ENCODE measurements at regions not wholly inside any gene's neighbourhood (a gene's known extent, or its start where the extent isn't known, plus 50 kb on each side); places are given as distances from the start of the nearest gene placed in this dataset.
"Not testable (repeated sequence)": the region's sequence is repeated elsewhere in the genome, so short reads cannot be mapped to it uniquely, and the experiment has no call there.

DNA sequence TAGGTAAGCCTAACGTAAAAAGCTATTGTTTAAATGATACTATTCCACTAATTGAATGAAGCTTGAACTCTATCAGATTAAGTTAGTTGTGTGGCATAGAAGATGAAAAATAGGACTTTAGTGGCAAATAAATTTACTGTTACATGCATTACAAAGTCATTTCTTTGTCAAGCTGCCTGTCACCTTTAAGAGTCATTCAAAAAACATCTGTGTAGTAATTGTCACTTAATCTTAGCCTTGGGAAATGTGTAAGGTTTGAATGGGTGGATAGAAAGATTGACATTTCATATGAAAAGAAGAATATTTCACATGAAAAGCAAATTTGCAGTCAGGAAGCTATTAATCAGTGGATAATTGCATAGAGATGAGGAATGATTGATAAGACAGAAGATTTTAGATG, 473.5 kb downstream of the DNAH5 start:
- no peak for DNase-seq

- no peak for DNase-seq
These were observed 474.2 kb downstream of the DNAH5 start for GRCh38 chr5:13470263-13470662.

GRCh38 chr5:13464532-13465193, 479.8 kb downstream of the DNAH5 start:
- DNase-seq, result no peak

DNA sequence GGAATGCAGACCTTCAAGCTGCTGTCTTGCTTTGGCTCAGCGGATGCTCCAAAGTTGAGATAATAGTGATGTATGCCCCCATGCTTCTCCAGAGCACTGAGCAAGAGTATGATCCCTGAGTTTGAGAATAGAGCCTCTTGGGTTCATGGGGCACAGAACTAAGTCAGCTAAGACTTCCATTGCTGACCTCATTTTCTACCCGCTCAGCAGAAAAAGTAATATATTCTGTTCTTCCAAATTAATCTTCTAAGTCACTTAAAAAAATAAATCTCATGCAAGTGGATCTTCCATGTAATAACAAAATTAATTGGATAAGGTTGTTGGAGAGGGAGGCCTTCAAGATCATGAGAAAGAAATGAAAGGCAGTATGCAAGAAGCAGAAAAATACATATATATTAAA, 483.9 kb downstream of the DNAH5 start:
- DNase-seq, result no peak

DNA sequence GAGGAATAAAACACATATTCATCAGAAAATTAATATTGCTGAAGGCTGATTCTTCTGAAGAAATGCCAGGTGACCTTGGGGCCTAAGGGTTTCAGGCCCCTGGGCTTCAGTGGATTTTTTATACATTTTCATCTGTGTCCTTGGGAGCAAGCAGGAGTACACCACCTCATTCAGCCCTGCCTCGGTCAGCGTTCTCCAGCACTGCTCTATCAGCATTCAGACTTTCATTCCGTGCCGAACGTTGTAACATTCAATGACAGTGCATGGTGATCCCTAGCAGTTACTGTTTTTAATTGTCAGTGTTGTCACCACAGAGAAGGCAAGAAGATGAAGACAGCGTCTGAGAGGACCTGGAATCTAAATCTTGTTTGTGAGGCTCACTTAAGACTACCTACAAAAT, 490.4 kb downstream of the DNAH5 start:
- DNase-seq, result no peak

GRCh38 chr5:13448843-13449242, 495.6 kb downstream of the DNAH5 start:
- no peak for DNase-seq

DNA sequence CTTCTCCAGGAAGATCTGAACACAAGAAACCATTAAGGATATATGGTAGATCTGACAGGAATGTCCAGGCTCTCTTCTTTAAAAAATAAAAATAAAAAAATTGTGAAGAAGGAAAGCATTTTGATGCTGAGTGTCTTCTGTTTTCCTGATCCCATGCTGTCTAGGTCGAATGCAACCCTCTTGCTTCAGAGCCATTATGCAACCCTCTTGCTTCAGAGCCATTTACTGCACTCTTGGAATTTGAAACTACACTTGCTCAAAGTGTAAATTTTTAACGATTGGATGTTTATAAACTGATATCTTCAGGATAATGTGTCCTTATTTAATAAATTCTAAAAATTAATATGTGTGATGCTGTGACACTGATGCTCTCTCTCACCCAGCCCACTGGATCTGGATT, 505.1 kb downstream of the DNAH5 start:
- DNase-seq, result no peak

GRCh38 chr5:13427827-13428557, 516.5 kb downstream of the DNAH5 start:
- DNase-seq, result no peak

- DNase-seq, result no peak
These were observed 532.4 kb downstream of the DNAH5 start for GRCh38 chr5:13412040-13412595.

DNA sequence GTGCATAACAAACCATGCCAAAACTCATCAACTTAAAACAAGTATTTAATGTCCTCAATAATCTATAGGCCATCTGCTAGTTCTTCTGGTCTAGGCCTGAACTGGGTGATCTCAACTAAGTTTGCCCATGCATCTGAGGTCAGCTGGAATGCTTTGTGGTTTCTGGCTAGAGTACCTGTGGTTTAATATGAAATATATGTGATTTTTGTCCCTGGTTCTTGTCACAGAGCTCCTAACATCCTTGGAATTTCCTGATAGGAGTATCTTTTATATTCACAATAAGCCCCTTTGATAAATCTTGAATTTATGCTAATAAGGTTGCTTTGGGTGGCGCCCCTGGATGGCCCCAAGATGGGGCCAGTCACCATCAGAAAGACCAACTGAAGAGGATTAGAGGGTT, 535.9 kb downstream of the DNAH5 start:
- DNase-seq, result no peak

DNA sequence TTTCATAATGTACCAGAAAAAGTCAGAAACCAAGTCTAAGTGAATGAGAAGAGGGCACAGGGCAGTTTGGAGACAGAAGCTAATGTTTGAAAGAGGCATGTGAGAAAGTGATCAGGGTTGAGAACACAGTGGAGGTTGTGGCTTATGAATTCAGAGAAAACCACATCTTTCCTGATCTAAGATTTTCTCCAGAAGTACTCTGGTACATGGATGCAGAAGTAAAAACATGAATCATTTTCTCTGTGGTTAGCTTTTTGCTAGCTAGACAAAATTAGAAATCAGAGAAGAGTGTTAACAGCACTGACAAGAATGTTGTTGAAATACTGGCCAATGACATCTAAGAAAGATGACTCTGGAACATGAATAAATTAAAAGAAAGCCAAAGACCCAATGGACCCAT, 541.1 kb downstream of the DNAH5 start:
- no peak for DNase-seq

- no peak for DNase-seq
These were observed 559.4 kb downstream of the DNAH5 start for GRCh38 chr5:13385066-13385465.

GRCh38 chr5:13382232-13382631, 562.3 kb downstream of the DNAH5 start:
- no peak for DNase-seq

DNA sequence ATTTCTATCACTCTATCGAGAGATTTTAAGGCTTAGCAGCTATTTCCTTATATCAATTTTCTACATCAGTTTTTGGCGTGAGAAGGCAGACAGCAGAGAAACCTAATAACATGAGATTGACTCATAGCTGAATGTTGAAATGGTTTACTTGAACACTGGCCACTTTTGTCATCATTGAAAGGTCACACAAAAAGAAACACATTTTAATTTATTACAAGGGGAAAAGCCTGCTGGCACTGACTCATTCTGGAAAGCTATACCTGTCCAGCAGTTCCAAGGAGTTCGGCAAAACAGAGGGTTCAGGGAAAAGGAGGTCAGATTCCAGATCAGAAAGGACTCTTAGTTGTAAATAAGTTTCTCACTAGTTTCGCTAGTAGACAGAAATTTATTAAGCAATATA, 566.4 kb downstream of the DNAH5 start:
- no peak for DNase-seq

DNA sequence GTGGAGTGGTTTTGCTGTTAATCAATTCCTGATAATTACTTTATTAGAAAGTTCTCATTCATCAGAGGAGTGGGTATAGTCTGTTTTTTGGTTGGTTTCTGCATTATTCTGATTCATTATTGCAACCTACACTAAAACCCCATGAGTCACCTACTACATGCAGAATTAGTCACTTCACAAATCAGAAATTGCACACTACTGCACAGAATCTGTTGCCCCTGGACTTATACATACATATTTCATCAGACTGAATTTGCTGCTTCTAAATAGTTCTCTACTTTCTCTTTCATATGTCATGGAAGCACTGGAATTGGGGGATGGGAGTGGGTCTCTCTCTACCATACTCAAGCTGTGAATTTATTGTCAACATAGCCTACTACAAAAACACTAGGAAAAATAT, 585.1 kb downstream of the DNAH5 start:
- no peak for DNase-seq

DNA sequence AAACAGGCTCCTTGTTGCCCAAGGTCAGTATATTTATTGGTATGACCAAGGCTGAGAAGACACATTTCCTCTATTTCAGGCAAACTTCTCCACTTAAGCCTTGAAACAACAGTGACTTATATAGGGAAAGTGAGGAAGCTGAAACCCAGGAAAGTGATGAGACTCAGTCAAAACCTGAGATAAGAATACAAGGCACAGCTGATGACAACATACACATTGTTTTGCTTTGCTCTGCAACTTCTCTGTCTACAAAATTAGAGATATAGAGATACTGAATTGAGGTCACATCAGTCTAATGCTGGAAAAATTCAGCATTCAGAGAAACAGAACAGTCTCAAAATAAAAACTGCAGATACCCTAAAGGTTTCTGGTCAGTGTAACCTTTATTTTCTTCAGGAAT, 586.1 kb downstream of the DNAH5 start:
- DNase-seq, result no peak

- no peak for DNase-seq
These were observed 586.6 kb downstream of the DNAH5 start for GRCh38 chr5:13357929-13358328.

- DNase-seq, result no peak
These were observed 588.3 kb downstream of the DNAH5 start for GRCh38 chr5:13356226-13356625.

DNA sequence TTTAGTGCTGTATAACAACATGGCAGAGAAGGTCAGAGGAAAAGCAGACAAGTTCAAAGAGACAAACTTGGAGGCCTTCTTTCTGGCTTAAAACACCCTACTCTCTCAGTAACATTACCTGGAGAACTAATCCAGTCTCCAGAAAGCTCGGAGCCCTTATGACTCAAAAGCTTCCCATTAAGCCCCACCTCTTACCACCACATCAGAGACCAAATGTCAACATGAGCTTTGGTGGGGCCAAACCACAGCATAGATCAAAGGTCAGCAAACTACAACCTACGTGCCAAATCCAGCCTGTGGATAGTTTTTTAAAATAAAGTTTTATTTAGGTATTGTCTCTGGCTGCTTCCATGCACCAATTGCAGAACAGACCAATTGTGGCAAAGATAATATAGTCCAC, 589.9 kb downstream of the DNAH5 start:
- no peak for DNase-seq

DNA sequence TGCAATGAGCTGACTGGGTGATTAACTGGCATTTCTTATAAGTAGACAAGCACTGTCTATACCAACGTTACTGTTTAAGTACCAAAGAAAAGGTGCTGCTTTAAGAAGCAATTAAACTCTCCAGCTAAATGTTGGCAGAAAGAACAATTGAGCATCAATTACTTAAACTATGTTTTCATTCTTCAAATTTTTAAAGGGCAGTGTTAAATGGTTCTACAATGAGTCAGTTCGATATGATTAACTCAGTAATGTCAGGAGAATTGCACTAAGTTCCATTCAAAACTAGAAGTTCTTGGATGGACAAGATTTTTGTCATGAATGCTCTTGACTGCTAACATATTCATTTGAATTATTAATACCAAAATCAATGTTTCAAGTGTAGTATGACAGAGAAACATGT, 593.7 kb downstream of the DNAH5 start:
- no peak for DNase-seq

DNA sequence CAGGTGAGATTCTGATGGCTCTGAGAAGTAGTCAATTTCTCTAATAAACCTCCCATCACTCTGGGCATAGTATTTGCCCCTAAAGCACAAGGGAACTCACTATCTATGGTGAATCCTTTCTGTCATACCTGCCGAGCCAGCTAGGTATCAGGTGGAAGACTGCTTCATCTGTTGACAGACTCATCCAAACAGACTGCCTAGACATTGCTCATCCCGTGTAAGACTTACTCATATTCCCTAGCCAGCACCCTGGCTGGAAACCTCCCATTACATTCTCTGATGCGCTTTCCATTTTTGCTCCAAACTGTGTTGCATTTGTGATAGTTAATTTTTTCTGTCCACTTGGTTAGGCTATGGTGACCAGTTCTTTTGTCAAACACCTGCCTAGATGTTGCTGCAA, 595.9 kb downstream of the DNAH5 start:
- DNase-seq, result no peak

- no peak for DNase-seq
These were observed 598.1 kb downstream of the DNAH5 start for GRCh38 chr5:13346401-13346800.

GRCh38 chr5:13339093-13339492, 605.4 kb downstream of the DNAH5 start:
- no peak for DNase-seq

DNA sequence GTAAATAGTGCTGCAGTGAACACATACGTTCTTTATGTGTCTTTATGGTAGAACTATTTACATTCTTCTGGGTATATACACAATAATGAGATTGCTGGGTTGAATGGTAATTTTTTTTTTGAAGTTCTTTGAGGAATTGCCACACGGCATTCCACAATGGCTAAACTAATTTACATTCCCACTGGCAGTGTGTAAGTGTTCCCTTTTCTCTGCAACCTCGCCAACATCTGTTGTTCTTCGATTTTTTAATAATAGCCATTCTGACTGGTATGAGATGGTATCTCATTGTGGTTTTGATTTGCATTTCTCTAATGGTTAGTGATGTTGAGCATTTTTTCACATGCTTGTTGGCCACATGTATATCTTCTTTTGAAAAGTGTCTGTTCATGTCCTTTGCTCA, 609.5 kb downstream of the DNAH5 start:
- not testable (repeated sequence) for DNase-seq

GRCh38 chr5:13331585-13331984, 612.9 kb downstream of the DNAH5 start:
- no peak for DNase-seq
